Uterus (tissue), 3 donors: ENCODE measurements at regions not wholly inside any gene's neighbourhood (a gene's known extent, or its start where the extent isn't known, plus 50 kb on each side); places are given as distances from the start of the nearest gene placed in this dataset.

Experiments
- DNase-seq, 2 donors: peaks; one replicate each; pipeline ENCODE4 v3.0.0-alpha.2; 2019 to 2020
- H3K27ac ChIP-seq, 2 donors: fragments of 200-600 bp; sonication (generic); 1 replicate in 1 of 2; 2 replicates in 1 of 2; pipeline ENCODE4 v1.5.1; 2016 to 2018
- H3K27me3 ChIP-seq, 2 donors: fragments of 200-600 bp; sonication (generic); one replicate each; pipeline ENCODE4 v1.5.1; 2018 to 2019; ENCODE audit warnings: control low read depth in 1 of 2
- H3K36me3 ChIP-seq, 2 donors: fragments of 200-600 bp; sonication (generic); one replicate each; pipeline ENCODE4 v1.5.1; 2019; ENCODE audit warnings: control low read depth in 1 of 2
- H3K4me1 ChIP-seq, 2 donors: fragments of 200-600 bp; sonication (generic); one replicate each; pipeline ENCODE4 v1.5.1; 2018 to 2019; ENCODE audit warnings: control low read depth in 1 of 2
- H3K4me3 ChIP-seq, 2 donors: fragments of 200-600 bp; sonication (generic); 1 replicate in 1 of 2; 2 replicates in 1 of 2; pipeline ENCODE4 v1.5.1; 2018 to 2019; ENCODE audit warnings: mild to moderate bottlenecking in 1 of 2
- H3K9me3 ChIP-seq, 2 donors: fragments of 200-600 bp; sonication (generic); one replicate each; pipeline ENCODE4 v1.5.1; 2019; ENCODE audit warnings: control low read depth in 1 of 2
- POLR2A ChIP-seq, 2 donors: fragments of 450-650 bp; IDR thresholded peaks; one replicate each; pipeline ENCODE4 v1.6.1; 2016; ENCODE audit warnings: antibody characterized with exemption in 2 of 2, mild to moderate bottlenecking in 1 of 2, moderate library complexity in 1 of 2
- intact Hi-C: fragments of 100-400 bp; cut with DNase I; formaldehyde crosslinking; loops from one replicate; pipeline ENCODE4 v1.15.1; 2023; ENCODE audit warnings: low total_unique reads
- TF ChIP-seq, protein P1 (sequence below), 4 experiments: fragments of 200-600 bp in 2 of 4; fragments of 450-650 bp in 2 of 4; sonication (generic) in 2 of 4; IDR thresholded peaks; one replicate each; pipeline ENCODE4 v1.5.1; 2016 to 2019; ENCODE audit warnings: antibody characterized with exemption in 4 of 4, mild to moderate bottlenecking in 2 of 4, moderate library complexity in 1 of 4
- donor health status: DM: yes; HTN: yes; CAD: no.

DNA sequence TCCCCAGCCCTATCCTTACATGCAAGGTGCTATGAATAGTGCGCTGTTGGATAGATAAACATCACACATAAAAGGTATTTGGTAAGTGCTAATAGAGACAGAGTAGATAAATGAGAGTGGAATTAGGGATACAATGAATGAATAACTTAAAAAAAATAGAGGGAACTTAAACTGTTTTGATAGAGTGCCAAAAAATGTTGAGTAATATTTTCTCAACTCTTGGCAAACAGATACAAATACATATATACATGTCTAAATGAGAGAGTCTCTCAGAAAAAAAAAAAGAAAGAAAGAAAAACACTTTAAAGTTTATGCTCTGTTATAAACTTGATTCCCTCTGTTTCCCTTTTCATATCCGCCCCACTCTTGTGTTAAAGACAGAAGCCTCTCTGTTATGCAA is 667.4 kb downstream of the ROBO2 start:
- TF ChIP-seq, protein P1, sequence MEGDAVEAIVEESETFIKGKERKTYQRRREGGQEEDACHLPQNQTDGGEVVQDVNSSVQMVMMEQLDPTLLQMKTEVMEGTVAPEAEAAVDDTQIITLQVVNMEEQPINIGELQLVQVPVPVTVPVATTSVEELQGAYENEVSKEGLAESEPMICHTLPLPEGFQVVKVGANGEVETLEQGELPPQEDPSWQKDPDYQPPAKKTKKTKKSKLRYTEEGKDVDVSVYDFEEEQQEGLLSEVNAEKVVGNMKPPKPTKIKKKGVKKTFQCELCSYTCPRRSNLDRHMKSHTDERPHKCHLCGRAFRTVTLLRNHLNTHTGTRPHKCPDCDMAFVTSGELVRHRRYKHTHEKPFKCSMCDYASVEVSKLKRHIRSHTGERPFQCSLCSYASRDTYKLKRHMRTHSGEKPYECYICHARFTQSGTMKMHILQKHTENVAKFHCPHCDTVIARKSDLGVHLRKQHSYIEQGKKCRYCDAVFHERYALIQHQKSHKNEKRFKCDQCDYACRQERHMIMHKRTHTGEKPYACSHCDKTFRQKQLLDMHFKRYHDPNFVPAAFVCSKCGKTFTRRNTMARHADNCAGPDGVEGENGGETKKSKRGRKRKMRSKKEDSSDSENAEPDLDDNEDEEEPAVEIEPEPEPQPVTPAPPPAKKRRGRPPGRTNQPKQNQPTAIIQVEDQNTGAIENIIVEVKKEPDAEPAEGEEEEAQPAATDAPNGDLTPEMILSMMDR (IDR thresholded peaks at IDR 0.05) = no peak
- no peak for TF ChIP-seq POLR2A (IDR thresholded peaks at IDR 0.05)
- Histone ChIP-seq H3K36me3 (no peaks in the 10 kb centered on the region), H3K27ac (no peak overlapping the region), H3K9me3 (no peaks in the 10 kb centered on the region), H3K4me3 (no peak overlapping the region), H3K4me1 (no peaks in the 10 kb centered on the region), H3K27me3 (no peaks in the 10 kb centered on the region)
- no peak for DNase-seq
- intact Hi-C loops = no loop called here

DNA sequence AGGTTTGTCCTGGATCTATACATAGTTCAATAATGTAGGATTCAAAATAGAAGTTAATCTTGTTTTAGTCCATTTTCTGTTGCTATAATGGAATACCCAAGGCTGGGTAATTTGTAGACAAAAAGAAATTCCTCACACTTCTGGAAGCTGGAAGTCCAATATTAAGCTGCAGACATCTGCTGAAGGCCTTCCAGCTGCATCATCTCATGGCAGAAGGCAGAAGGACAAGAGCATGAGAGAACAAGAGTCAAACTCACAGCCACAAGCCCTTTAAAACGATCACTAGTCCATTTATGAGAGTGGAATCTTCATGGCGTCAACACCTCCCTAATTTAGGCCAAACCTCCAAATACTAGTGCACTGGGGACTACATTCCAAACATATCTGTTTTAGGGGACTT is 669.3 kb downstream of the ROBO2 start:
- no peak for DNase-seq
- no peaks in the 10 kb centered on the region for H3K27me3 ChIP-seq
- no peaks in the 10 kb centered on the region for H3K36me3 ChIP-seq
- no peak for TF ChIP-seq POLR2A (IDR thresholded peaks at IDR 0.05)
- TF ChIP-seq, protein P1 (IDR thresholded peaks at IDR 0.05) = no peak
- H3K4me3 ChIP-seq = no peak overlapping the region
- no peak overlapping the region for H3K27ac ChIP-seq
- no peaks in the 10 kb centered on the region for H3K4me1 ChIP-seq
- intact Hi-C loops = no loop called here
- H3K9me3 ChIP-seq = no peaks in the 10 kb centered on the region

DNA sequence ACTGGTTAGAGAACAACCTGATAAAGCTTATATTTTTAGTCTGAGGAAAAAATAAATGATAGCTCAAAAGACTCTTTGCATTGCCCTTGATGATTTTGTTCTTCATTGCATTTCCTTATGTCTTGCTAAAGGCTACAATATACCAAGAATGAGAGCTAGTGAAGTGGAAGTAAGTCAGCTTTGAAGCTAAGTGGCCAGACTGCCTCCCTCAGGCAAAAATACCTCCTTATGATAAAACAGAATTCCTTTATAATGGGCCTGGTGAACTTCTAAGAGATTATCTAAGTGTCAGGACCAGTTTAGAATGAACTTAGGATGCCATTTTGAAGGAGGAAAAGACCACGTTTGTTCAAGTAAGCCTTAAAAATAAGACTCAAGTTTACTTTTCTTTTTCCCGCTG is 678.4 kb downstream of the ROBO2 start:
- no peak for TF ChIP-seq POLR2A (IDR thresholded peaks at IDR 0.05)
- TF ChIP-seq, protein P1 (IDR thresholded peaks at IDR 0.05) = no peak
- Histone ChIP-seq H3K36me3 (no peaks in the 10 kb centered on the region), H3K9me3 (no peaks in the 10 kb centered on the region), H3K27ac (no peak overlapping the region), H3K27me3 (no peaks in the 10 kb centered on the region), H3K4me1 (no peaks in the 10 kb centered on the region), H3K4me3 (no peak overlapping the region)
- no peak for DNase-seq
- intact Hi-C loops = no loop called here

DNA sequence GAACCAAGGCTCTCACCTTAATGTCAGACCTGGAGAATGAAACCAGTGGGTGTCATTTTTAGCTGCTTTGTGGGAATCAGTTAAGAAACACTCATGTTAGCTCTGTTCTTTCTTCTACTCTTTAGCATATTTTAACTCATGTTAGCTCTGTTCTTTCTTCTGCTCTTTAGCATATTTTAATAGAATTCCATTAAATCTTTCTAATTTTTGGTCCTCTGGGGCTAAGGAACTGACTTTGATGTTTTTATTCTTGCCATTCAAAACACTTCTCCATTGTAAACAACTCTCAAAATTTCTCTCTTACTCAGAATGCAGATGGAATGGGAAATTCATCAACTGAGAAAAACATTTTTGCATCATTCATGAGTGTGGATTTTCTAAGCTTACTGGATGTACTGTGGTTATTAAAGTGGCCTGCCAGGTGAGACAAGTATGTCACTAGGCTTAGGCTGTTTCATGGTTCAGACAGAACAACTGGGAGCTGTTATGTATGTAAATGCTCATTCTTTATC is 680.6 kb downstream of the ROBO2 start:
- no peak for TF ChIP-seq POLR2A (IDR thresholded peaks at IDR 0.05)
- TF ChIP-seq, protein P1 (IDR thresholded peaks at IDR 0.05) = no peak
- Histone ChIP-seq H3K36me3 (no peaks in the 10 kb centered on the region), H3K4me1 (no peaks in the 10 kb centered on the region), H3K27me3 (no peaks in the 10 kb centered on the region), H3K9me3 (no peaks in the 10 kb centered on the region), H3K27ac (no peak overlapping the region), H3K4me3 (no peak overlapping the region)
- intact Hi-C loops = no loop called here
- no peak for DNase-seq

DNA sequence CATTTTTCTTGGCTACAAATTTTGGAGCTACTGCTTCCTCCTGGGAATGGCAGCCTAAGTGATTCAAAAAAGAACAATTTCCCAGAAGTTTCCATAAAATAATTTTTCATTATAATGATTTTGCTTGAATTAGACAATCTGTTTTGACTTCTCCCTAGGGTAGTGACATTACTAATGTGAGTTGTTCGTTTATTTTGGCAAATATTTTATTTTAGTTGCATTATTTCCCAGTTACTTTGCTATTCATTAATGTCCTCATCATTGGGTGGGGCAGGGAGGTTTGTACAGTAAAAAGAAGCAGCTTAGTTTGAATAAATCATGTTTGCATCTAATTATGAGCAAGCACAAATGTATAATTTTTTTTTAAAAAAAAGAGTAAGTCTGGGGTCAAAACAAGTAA is 686.6 kb downstream of the ROBO2 start:
- Histone ChIP-seq H3K36me3 (no peaks in the 10 kb centered on the region), H3K4me1 (no peaks in the 10 kb centered on the region)

More for the DNA sequence above, 686.6 kb downstream of the ROBO2 start:
- TF ChIP-seq, protein P1 (IDR thresholded peaks at IDR 0.05) = no peak
- no peak for TF ChIP-seq POLR2A (IDR thresholded peaks at IDR 0.05)
- Histone ChIP-seq H3K27ac (no peak overlapping the region), H3K9me3 (no peaks in the 10 kb centered on the region), H3K4me3 (no peak overlapping the region), H3K27me3 (no peaks in the 10 kb centered on the region)
- intact Hi-C loops = no loop called here
- no peak for DNase-seq
